Sigmoid colon (tissue), 6 donors: ENCODE measurements at regions not wholly inside any gene's neighbourhood (a gene's known extent, or its start where the extent isn't known, plus 50 kb on each side); places are given as distances from the start of the nearest gene placed in this dataset.

ENCODE experiments used
- DNase-seq: peaks from one replicate; pipeline ENCODE4 v3.0.0-alpha.2; 2019
- H3K27ac ChIP-seq, 4 donors: fragments of 200-600 bp; sonication (generic); one replicate each; pipeline ENCODE4 v1.5.1; 2016 to 2019; ENCODE audit warnings: mild to moderate bottlenecking in 1 of 4
- H3K27me3 ChIP-seq, 3 donors: fragments of 200-600 bp; sonication (generic); one replicate each; pipeline ENCODE4 v1.5.1; 2019; ENCODE audit warnings: mild to moderate bottlenecking in 1 of 3
- H3K36me3 ChIP-seq, 4 donors: fragments of 200-600 bp; sonication (generic); one replicate each; pipeline ENCODE4 v1.5.1; 2016 to 2019
- H3K4me1 ChIP-seq, 4 donors: fragments of 200-600 bp; sonication (generic); one replicate each; pipeline ENCODE4 v1.5.1; 2017 to 2019
- H3K4me3 ChIP-seq, 4 donors: fragments of 200-600 bp; sonication (generic); one replicate each; pipeline ENCODE4 v1.5.1; 2017 to 2019; ENCODE audit warnings: mild to moderate bottlenecking in 2 of 4, moderate library complexity in 1 of 4
- H3K9me3 ChIP-seq, 4 donors: fragments of 200-600 bp in 3 of 4; sonication (generic) in 3 of 4; one replicate each; pipeline versions ENCODE4 v1.5.1 to v1.6.1; 2013 to 2019
- CTCF ChIP-seq, 4 experiments: fragments of 450-650 bp in 3 of 4; fragments of 200-600 bp in 1 of 4; IDR thresholded peaks; one replicate each; pipeline ENCODE4 v1.5.1; 2016 to 2019; ENCODE audit warnings: antibody characterized with exemption in 4 of 4, mild to moderate bottlenecking in 3 of 4, moderate library complexity in 2 of 4
- EP300 ChIP-seq, 4 donors: sonication (generic); formaldehyde crosslinking; IDR thresholded peaks; one replicate each; pipeline ENCODE4 v1.6.1; 2017; ENCODE audit warnings: antibody characterized with exemption in 4 of 4
- POLR2A ChIP-seq, 2 donors: fragments of 450-650 bp; IDR thresholded peaks; one replicate each; pipeline ENCODE4 v1.6.1; 2016; ENCODE audit warnings: antibody characterized with exemption in 2 of 2, mild to moderate bottlenecking in 2 of 2, moderate library complexity in 2 of 2
- POLR2AphosphoS5 ChIP-seq, 4 donors: sonication (generic); formaldehyde crosslinking; IDR thresholded peaks; one replicate each; pipeline ENCODE4 v1.6.1; 2017; ENCODE audit warnings: antibody characterized with exemption in 4 of 4
- WGBS, 2 donors: extraction: QIAGEN DNeasy Blood & Tissue Kit; methylation state at CpG; one replicate each; pipeline ENCODE4 v1.1.7; 2013; 5-methylcytosine and 5-hydroxymethylcytosine counted together
- intact Hi-C: fragments of 100-400 bp; cut with DNase I; formaldehyde crosslinking; loops from one replicate; pipeline ENCODE4 v1.15.1; 2023
- donor health status: healthy with polysubstance abuse.
- donor health status: healthy.

GRCh38 chr1:106584676-106585075, 471.8 kb upstream of the PRMT6 start:
- Histone ChIP-seq H3K4me1 (no peaks in the 10 kb centered on the region), H3K9me3 (peaks cover 0 to 3% (median 0%) of the 10 kb centered on the region in 4 donors), H3K36me3 (no peaks in the 10 kb centered on the region), H3K4me3 (no peak overlapping the region), H3K27me3 (no peaks in the 10 kb centered on the region), H3K27ac (no peak overlapping the region)
- intact Hi-C loops, result no loop called here
- DNase-seq, result no peak
- no peak for TF ChIP-seq EP300 (IDR thresholded peaks at IDR 0.05)
- TF ChIP-seq POLR2A (IDR thresholded peaks at IDR 0.05), result no peak
- no peak for TF ChIP-seq CTCF (IDR thresholded peaks at IDR 0.05)
- TF ChIP-seq POLR2AphosphoS5 (IDR thresholded peaks at IDR 0.05), result no peak
- 43 to 63% methylated on average over 4 of the region's 4 CpGs for WGBS, 2 donors

GRCh38 chr1:106600626-106601025, 455.8 kb upstream of the PRMT6 start:
- Histone ChIP-seq H3K27ac (no peak overlapping the region), H3K4me1 (no peaks in the 10 kb centered on the region), H3K27me3 (no peaks in the 10 kb centered on the region), H3K36me3 (no peaks in the 10 kb centered on the region), H3K9me3 (no peaks in the 10 kb centered on the region), H3K4me3 (no peak overlapping the region)
- intact Hi-C loops, result no loop called here
- DNase-seq, result no peak
- TF ChIP-seq EP300 (IDR thresholded peaks at IDR 0.05) (no peak), POLR2A (IDR thresholded peaks at IDR 0.05) (no peak)
- whole genome bisulfite sequencing, 2 donors, result 70 to 72% methylated on average over 2 of the region's 2 CpGs

GRCh38 chr1:106603616-106604015, 452.9 kb upstream of the PRMT6 start:
- H3K27me3 ChIP-seq, result no peaks in the 10 kb centered on the region
- no peak for DNase-seq
- intact Hi-C loops, result no loop called here
- TF ChIP-seq EP300 (IDR thresholded peaks at IDR 0.05) (no peak), POLR2A (IDR thresholded peaks at IDR 0.05) (no peak), CTCF (IDR thresholded peaks at IDR 0.05) (no peak)
- 32 to 55% methylated on average over 1 of the region's 1 CpG for WGBS, 2 donors
- H3K9me3 ChIP-seq, result no peaks in the 10 kb centered on the region
- no peaks in the 10 kb centered on the region for H3K36me3 ChIP-seq
- H3K27ac ChIP-seq, result no peak overlapping the region
- no peak overlapping the region for H3K4me3 ChIP-seq
- H3K4me1 ChIP-seq, result no peaks in the 10 kb centered on the region

- Histone ChIP-seq H3K27me3 (no peaks in the 10 kb centered on the region), H3K36me3 (no peaks in the 10 kb centered on the region), H3K9me3 (no peaks in the 10 kb centered on the region), H3K27ac (no peak overlapping the region), H3K4me3 (no peak overlapping the region), H3K4me1 (no peaks in the 10 kb centered on the region)
- intact Hi-C loops, result no loop called here
- no peak for DNase-seq
- no peak for TF ChIP-seq POLR2AphosphoS5 (IDR thresholded peaks at IDR 0.05)
- TF ChIP-seq POLR2A (IDR thresholded peaks at IDR 0.05), result no peak
- TF ChIP-seq CTCF (IDR thresholded peaks at IDR 0.05), result no peak
- TF ChIP-seq EP300 (IDR thresholded peaks at IDR 0.05), result no peak
Measured at GRCh38 chr1:106608841-106609240, 447.6 kb upstream of the PRMT6 start.

- intact Hi-C loops, result no loop called here
- no peaks in the 10 kb centered on the region for H3K27me3 ChIP-seq
- H3K4me1 ChIP-seq, result no peaks in the 10 kb centered on the region
- no peaks in the 10 kb centered on the region for H3K9me3 ChIP-seq
- 88 to 89% methylated on average over 3 of the region's 3 CpGs for WGBS, 2 donors
- DNase-seq, result no peak
- H3K27ac ChIP-seq, result no peak overlapping the region
- no peaks in the 10 kb centered on the region for H3K36me3 ChIP-seq
- TF ChIP-seq EP300 (IDR thresholded peaks at IDR 0.05) (no peak), POLR2AphosphoS5 (IDR thresholded peaks at IDR 0.05) (no peak), POLR2A (IDR thresholded peaks at IDR 0.05) (no peak), CTCF (IDR thresholded peaks at IDR 0.05) (no peak)
- no peak overlapping the region for H3K4me3 ChIP-seq
Measured at GRCh38 chr1:106613068-106613467, 443.4 kb upstream of the PRMT6 start.
